GM19463 (cell line): ENCODE measurements at regions not wholly inside any gene's neighbourhood (a gene's known extent, or its start where the extent isn't known, plus 50 kb on each side); places are given as distances from the start of the nearest gene placed in this dataset.

Source experiments
- ATAC-seq: cut with Tn5 transposase; IDR thresholded peaks from one replicate; pipeline ENCODE4 v1.9.1; 2021; ENCODE audit warnings: mild to moderate bottlenecking, moderate library complexity; ENCODE audit not compliant: unreplicated experiment

DNA sequence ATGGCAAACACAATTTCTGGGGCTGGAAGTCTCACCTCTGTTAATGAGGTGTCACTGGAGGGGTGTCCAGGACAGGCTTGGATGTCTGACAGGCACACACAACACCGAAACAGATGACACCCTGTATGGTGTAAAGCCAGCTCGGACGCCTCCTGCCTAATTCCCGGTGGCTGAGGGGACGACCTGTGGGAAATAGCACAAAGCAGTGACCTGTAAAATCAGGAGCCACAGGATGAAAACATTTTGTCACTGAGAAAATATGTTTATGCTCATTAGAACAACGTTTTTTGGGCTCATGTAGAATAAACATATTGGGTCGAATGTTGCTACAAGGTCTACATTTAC lies 285.0 kb upstream of the RTL1 start:
- no peak for ATAC-seq

DNA sequence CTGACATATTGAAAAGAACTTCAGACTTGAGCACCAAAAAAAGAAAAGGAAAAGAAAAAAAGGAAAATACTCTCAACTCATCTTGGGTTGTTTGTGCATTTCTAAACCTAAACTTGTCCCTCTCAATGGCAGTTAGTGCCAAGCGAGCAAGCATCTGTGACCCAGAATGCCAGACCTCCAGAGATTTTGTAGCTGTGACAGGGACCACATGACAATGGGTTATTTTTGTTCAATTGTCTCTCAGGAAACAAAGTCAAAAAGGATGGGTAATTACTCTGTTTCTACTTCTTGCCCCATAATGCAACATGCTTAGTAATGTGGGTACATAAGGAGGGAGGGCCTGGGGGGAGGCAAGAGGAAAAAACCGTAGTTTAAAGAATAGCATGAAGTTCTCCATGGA lies 285.7 kb upstream of the RTL1 start:
- ATAC-seq, result no peak

DNA sequence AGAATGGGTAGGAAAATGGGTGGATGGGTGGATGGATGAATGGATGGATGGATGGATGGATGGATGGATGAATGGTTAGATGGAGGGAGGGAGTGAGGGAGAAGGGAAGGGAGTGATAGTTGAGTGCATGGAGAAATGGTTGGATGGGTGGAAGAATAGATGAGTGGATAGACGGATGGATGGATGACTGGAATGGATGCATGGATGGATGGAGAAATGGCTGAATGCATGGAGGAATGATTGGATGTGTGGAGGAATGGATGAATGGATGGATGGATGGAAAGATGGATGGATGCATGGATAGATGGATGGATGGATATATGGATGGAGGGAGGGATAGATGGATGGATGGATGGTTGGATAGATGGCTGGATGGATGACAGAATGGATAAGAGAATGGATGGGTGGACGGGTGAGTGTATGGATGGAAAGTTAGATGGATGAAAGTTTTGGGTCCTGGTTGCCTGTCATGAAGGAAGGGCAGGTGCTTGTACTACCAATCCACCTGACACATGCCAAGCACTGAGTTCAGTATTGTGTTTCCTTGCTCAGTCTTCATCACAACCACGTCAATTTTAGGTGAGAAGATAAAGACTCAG lies 286.5 kb upstream of the RTL1 start:
- ATAC-seq, result no peak

DNA sequence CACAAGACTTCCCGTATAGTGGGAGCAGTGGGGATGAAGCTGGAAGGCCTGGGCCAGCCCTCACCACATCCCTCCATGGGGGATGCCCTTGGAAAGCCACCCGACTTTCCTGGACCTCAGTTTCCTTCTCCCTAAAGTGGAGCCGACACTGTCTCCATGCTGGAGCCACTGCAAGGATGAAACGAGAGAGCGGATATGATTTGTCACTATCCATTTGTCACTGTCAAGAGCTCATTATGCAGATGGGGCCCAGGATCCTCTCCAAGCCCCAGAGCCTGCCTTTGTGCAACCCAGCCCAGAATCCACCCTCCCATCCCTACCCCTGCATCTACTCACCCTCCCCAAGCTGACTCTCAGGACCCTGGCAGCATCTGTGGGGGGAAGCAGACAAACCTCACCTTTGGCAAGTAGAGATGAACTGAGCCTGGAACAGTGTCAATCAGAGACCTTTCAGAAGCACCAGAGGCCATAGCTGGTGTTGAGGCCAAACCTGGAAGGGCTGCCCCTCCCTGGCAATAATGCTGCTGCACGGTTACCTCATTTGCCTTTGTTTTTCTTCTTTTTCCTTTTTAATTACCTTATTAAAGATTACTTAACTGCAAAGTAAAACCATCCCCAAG lies 287.7 kb upstream of the RTL1 start:
- no peak for ATAC-seq

DNA sequence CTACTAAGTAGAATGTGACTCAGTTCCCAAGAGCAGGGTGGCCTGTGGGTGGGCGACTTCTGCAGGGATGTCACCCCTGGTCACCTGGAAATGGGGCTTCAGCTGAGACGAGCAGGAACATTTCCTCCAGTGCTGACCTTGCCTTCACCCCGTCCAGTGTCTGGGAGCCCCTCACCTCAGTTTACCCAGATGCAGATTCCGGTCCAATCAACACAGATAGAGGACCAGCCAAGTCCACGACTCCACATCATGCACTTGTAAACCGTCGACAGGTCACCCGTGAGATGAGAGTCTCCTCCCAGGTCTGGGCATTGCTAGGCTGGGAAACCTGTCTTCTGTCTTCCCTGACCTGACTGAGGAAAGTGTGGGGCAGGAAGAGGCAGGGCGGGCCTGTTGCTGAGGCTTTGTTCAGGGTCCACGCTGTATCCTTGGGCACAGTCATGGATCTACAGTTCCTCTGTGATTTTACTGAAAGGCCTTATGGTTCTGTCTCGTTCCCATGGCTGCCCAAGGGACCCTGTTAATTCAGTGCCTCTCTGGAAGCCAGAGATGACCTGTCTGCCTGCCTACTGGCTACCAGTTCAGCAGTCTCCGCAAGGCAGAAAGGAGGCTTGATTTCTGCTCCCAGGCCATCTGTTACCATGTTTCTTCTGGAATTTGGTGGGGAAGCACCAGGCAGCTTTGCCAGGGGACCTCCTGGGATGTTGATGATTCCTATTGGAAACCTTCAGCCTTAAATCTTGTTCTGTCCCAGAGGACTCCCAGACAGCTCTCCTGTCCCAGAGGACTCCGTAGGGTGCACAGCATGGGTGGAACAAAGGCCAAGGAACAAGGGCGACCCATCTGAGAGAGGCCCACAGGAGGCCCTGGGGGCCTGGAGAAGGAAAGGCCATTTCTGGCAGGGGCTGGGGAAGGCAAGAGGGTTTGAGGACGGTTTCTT lies 288.5 kb upstream of the RTL1 start:
- no peak for ATAC-seq

DNA sequence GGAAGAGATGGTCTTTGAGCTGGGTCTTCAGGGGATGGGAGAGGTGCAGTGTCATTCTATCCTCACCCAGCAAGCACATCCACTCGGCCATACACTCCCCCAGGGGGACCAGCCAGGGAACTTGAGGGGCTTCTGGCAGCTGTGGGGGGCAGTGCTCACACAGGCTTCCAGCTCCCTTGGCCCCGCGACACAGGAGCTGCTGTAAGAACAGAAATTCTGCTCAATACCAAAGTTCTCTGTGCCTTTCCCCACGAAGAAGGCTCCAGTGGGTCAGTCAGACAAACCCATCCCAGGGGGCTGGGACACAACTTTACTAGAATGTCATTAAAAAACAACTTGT lies 289.1 kb upstream of the RTL1 start:
- no peak for ATAC-seq

DNA sequence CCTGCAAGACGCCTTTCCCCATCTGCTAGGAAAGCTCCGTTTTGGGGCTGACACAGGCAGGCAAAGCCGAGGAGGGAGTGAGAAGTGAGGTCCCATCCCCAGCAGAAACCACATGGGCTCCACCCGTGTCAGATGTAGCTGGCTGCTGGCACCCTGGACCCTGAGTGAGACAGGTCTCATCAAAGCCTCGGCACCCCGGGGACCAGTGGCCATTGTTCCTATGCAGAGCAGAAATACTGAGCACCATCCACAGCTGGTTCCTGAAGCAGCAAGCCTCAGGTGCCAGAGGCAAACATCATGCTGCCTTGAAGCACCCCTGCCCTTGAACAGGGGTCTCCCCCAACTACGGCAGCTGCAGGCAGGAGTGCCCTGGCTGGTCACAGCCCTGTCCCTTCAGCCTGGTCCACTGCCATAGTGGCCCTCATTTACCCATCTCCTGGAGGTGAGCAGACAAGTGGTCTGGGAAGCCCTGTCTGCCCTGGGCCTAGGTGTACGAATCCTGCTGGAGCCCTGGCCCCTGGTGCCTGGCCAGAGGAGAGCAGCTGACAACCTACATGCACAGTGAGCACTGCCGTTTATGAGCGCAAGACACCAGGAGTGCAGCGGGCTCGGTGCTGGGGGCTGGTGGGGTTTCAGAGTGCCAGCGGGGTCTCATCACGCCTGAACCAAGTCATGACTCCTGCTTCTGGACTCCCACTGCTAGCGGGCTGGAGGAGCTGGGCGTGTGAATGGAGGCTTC lies 289.8 kb upstream of the RTL1 start:
- no peak for ATAC-seq

DNA sequence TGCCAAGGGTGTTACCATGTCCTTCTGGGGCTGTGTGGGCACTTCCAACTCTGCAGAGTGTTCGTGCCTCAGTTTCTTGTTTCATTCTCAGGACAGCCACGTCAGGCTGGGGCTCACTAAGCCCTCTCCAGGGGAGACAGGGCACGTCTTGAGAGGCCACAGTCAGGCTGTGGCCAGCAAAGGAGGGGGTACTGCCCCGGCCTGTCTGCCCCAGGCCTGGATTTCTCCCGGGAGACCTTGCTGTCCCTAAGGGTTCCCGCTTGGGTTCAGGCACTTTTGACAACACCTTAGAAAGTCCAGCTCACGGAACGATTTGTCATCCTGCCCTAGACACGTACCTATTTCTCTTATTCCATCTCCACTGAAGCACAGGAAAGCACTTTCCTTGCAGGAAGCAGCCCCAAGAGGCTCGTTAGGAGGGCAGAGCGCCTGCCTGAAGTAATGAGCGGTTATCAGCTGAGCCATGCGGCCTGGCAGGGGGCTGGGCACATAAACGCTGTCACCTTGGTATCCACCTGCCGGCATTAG lies 290.4 kb upstream of the RTL1 start:
- ATAC-seq, result no peak

DNA sequence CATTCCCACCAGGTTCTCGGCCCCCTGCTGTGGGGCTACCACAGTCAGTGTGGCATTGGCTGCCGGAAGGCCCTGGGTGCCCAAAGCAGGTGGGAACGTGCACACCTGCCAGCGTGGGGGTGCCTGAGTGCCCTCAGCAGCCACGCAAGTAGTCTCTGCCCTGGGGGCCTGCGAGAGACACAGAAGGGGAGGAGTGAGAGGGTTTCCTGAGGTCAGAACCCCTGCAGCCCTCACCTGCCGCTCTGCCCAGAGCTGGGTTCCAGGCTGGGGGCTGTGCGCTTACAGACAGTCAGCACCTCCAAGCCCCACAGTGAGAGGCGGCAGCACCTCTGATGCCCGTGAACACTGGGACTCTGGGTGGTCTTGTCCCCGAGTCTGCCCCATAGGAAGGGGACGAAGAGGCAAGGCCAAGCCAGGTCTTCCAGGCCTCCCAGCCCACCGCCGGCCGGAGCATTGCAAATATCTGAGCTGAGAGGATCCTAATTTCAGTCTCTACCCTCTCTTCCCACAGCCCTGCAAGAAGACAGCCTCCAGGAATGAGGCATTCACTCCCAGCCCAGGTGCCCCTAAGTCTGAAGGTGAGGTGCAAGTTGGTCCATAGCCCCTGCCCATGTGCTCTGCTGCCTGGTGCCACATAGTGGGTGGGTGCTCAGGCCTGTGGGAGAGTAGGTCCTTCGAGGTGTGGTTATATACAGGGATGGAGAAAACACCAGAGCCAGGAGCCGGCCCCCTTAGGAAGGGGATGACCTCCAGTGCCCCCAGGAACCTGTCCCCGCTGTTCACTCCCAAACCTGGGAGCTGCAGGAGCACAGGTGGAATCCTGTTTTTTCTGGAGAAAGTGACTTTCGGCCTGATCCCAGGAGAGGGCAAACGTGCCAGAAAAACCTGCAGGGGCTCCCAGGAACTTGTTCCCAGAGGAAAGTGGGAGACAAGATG lies 291.1 kb upstream of the RTL1 start:
- no peak for ATAC-seq

DNA sequence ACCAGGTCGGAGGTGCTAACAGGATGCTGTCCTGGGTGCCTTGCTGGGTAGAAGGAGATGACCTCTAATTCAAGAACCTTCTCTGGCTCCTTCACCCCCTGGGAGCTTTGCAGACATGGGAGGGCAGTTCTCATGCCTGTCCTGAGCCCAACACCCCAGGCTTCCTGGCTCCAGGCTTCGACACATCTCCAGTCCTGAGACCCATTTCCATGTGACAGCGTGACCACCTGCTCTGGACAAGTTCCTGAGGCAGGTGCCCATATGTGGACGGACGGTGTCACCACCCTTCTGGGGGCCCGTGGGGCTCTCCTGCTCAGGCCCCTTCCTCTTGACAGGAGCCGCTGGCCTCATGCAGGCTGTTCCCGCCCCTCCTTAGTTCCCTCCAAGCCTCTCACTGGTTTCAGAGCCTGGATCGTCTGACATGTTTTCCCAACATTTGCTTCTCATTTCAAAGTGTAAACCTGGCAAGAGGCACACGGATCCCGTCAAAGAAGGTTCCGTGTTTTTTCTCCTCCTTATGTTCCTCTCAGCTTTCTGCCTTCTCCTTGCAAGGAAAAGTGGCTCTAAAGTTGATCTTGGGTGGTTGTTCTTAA lies 291.9 kb upstream of the RTL1 start:
- no peak for ATAC-seq

DNA sequence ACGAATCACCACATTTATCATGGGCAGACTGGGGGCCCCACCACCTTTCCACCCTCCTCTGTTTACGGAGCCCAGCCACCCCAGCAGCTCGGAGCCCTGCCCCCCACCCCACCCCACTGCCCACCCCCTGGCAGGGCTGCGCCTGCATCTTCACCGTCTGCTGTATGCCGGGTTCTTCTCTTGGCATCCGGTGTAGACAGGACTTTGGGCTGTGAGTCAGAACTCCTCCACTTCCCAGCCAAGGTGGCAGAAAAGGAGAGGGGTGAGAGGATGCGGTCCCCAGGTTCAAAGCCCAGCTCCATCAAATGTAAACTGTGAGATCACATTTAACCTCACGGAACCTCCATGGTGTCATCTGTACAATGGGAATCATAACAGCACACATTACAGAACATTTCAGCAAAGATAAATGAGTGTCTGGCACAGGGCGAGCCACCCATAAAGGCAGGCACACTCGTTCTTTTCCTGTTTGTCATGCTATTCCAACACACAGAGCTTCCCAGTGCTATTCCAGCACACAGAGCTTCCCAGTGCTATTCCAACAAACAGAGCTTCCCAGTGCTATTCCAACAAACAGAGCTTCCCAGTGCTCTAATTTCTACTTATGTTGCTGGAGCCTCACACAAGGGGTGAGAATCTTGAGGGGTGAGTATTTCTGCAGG lies 292.7 kb upstream of the RTL1 start:
- ATAC-seq, result no peak

DNA sequence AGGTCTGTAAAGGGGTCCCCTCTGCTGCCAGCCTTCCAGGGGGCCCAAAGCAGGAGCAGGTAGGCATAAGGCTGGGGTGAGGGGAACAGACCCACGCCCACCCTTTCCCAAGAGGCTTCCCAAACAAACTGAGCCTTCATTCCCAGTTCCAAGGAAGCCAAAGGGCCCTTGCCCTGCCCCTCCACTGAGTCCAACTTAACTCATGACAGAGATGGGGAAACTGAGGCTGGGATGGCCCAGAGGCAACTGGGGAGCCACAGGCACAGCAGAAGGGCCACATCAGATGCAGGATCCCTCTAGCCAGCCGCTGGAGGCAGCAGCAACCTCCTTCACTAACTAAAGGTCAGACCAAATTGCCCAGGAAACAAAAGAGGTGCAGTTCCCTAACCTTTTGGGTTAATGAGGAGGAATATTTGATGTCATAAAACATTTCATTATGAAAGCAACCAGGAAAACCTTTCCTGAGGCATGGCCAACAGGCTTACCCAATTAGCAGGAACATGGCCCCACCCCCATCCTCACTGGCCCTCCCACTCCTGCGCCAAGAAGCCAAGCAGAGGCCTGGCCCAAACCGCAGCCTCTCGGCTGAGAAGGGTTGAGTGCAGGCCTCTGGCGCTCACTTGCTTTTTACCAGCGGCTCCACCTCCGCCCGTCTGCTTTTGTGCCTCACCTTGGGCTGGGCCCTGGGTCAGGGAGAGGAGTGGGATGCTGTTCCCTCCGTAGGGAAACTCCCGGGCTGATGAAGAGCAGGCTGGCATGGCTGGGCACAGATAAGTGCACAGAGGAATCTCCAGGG lies 293.5 kb upstream of the RTL1 start:
- ATAC-seq, result no peak

DNA sequence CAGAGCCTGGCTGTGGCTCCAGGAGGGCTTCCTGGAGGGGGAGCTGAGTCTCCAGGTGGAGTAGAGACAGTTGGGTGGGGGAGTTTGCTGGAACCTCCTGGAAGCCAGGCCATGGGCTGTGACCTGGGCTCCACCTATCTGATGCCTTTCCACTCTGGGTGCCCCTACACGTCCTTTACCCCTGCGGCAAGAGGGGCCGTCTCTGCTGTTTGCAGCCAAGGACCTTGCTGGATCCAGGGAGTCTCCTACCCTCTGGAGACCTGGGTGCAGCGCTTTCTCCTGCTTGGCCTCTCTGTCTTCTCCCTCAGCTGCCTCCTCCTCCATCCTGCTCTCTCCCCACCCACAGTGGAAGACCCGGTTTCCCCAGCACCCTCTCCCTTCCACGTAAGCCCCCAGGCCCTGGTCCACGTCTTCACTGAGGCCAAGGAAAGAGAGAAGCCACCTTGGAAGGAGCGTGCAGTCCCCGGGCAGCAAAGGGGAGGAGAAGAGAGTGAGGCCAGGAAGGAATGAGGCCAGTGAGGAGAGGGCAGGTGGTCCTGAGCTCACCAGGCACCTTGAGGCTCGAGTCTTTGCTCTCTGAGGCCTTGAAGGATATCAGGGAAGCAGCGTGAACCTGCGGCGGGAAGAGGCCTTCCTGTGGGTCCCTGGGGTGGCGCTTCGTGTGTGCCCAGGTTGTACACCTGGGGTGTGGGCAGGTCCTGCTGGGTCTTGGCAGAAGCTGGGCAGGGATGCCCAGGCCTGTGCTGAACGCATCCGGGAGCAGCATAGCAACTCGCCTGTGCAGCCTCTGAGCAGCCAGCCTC lies 294.3 kb upstream of the RTL1 start:
- no peak for ATAC-seq

DNA sequence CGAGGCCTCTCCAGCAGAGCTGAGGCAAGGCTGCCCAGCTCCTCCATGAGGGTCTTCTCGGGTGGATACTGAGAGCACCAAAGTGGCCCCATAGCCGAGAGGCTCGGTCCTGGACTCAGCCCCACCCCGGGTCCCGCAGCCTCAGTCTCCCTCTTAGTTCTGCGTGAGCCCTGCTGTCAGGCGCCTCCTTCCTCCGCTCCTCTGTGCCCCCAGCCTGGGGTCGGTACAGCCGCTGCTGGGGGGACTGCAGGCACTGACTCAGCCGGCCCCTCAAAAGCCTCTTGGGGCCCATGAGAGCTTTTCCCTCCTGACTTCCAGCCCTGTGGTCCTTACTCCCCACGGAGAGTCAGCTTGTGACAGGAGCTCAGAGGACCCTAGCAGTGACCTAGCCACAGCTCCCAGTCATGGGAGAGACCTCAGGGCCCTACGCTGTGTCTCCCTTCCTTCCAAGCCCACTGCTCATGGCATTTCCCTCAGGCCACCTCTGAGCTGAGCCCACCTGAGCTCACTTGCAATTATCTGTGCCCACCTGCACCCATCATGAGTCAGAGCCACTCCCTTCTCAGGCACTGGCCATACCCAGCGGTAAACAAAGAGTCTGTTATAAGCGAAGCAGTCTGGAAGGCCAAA lies 295.0 kb upstream of the RTL1 start:
- no peak for ATAC-seq

DNA sequence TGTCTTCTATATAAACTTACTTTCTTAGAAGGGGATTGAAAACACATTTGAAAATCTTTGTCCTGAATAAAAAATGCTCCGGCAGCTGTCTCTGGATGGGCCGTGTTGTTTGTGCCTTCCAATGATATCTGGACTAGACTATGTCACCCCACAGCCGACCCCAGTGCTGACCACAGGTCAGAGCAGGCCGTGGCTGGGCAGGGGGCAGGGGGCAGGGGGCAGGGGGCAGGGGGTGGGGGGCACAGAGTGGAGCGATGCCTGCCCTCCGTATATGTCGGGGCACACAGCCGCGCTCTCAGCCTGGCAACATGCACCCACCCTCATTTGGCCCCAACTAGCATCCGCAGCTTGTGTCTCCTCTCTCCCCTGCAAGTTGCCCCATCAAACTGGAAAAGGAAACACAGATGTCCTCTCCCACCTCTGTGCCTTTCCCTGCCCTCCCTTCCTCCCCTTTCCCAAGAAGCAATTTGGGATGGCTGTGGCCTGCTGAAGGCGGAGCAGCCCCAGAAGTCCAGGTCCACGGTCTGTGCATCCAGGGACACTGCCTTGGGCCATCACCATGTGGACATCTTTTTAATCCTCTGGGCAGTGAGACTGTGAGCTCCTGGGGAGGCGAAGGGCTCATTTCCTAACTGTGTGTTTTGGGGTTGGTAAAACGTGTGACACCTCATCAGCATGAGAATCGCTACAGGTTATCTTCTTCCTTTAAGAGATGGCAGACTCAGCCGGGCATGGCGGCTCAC lies 295.7 kb upstream of the RTL1 start:
- no peak for ATAC-seq

DNA sequence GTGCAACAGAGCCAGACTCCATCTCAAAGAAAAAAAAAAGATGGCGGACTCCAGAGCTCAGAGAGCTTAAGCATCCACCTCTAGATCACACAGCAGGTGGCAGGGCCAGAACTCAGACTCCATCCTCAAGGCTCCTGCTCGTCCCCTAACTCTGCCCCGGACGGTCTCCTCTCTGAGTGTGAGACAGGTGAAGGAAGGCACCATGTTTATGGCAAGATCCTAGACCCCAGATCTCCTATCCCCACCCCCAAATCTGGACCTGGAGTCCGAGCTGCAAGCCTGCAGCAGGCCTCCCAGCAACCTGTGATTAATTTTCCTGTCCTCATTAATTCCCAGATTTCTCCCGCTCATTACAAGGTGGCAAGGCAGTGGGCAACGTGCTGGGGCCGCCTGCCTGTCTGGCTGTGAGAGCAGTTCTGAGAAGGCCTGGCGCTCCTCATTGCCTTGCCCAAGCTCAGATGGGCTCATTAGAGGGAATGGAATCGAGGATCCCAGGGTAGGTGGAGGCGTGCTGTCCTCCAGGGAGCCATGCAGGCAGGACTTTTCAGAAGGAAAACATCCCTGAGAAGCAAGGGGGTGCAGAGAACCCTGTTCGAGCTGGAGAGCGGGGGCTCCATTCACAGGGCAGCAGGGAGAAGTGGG lies 296.6 kb upstream of the RTL1 start:
- ATAC-seq, result no peak
